A549 (cell line): ENCODE measurements at regions not wholly inside any gene's neighbourhood (a gene's known extent, or its start where the extent isn't known, plus 50 kb on each side); places are given as distances from the start of the nearest gene placed in this dataset.

ENCODE experiments used
- ZFP36 ChIP-seq: fragments of 450-650 bp; IDR thresholded peaks from 2 replicates; pipeline ENCODE4 v1.6.1; 2014; ENCODE audit warnings: borderline replicate concordance; ENCODE audit not compliant: partially characterized antibody
- TF ChIP-seq, protein P1 (sequence below): IDR thresholded peaks from 2 replicates; pipeline ENCODE4 v1.6.1; 2012
- TF ChIP-seq, protein P2 (sequence below): fragments of >200 bp; sonication (Bioruptor Twin); formaldehyde crosslinking; IDR thresholded peaks from 3 replicates; pipeline ENCODE4 v1.5.1; 2016

DNA sequence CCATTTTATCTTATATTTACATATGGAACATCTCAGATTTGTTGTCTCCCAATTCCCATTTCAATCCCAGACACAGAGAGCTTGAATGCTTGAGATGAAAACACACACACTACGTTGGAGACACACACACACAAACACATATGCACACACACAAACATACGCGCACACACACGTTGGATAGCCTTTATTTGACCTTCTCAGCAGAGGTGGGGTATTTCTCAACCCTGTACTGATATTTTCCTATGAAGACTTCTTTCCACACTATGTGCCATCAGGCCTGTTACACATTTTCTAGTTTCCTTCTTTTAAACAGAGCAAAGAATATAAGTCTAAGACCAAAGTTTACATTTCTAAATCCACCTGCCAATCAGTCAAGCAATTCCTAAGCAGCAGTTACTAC is 291.0 kb downstream of the TAF11L14 start:
- TF ChIP-seq, protein P1, sequence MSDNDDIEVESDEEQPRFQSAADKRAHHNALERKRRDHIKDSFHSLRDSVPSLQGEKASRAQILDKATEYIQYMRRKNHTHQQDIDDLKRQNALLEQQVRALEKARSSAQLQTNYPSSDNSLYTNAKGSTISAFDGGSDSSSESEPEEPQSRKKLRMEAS: no peak
- TF ChIP-seq, protein P2, sequence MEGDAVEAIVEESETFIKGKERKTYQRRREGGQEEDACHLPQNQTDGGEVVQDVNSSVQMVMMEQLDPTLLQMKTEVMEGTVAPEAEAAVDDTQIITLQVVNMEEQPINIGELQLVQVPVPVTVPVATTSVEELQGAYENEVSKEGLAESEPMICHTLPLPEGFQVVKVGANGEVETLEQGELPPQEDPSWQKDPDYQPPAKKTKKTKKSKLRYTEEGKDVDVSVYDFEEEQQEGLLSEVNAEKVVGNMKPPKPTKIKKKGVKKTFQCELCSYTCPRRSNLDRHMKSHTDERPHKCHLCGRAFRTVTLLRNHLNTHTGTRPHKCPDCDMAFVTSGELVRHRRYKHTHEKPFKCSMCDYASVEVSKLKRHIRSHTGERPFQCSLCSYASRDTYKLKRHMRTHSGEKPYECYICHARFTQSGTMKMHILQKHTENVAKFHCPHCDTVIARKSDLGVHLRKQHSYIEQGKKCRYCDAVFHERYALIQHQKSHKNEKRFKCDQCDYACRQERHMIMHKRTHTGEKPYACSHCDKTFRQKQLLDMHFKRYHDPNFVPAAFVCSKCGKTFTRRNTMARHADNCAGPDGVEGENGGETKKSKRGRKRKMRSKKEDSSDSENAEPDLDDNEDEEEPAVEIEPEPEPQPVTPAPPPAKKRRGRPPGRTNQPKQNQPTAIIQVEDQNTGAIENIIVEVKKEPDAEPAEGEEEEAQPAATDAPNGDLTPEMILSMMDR: no peak
- TF ChIP-seq ZFP36: no peak
